Endothelial cell of umbilical vein (primary cell): ENCODE measurements at regions not wholly inside any gene's neighbourhood (a gene's known extent, or its start where the extent isn't known, plus 50 kb on each side); places are given as distances from the start of the nearest gene placed in this dataset.

ENCODE experiments used
- BruUV-seq: library from RNA; stranded (reverse); fragments of 400-500 nt; replicated peaks from 2 replicates; lab custom pipeline; 2021; lab: Mats Ljungman, UMichigan
- CTCF ChIA-PET: fragments of 300-600, 350-600 bp; sonication (Branson Sonifier 250); formaldehyde crosslinking; loops from one replicate; lab custom pipeline; 2021; ENCODE audit warnings: antibody characterized with exemption, inconsistent platforms; lab: Charles Lee
- POLR2A ChIA-PET: fragments of 300-600, 350-600 bp; sonication (Branson Sonifier 250); formaldehyde crosslinking; loops from one replicate; lab custom pipeline; 2021; ENCODE audit warnings: antibody characterized with exemption, inconsistent platforms; lab: Charles Lee
- DNase-seq: peaks from one replicate; pipeline ENCODE4 v3.0.0-alpha.2; 2011; ENCODE audit warnings: low read depth, low spot score
- FAIRE-seq: peaks from 2 replicates; lab custom pipeline; 2011; peaks lifted over from hg19 to GRCh38; lab: Jason Lieb, UNC
- H2AFZ ChIP-seq: 2 replicates; pipeline ENCODE4 v1.6.0; 2012; ENCODE audit warnings: low read depth, low read length, control low read depth, inconsistent platforms
- H3K27ac ChIP-seq: 2 replicates; pipeline ENCODE4 v1.5.1; 2011; ENCODE audit warnings: low read depth, mild to moderate bottlenecking, control low read depth, low read length, moderate library complexity; ENCODE audit not compliant: insufficient read depth
- H3K27me3 ChIP-seq, 2 experiments: 2 replicates each; pipeline versions ENCODE4 v1.6.0 to v1.6.1; 2011; ENCODE audit warnings: low read length in 2 of 2, mixed read lengths in 1 of 2; ENCODE audit not compliant: control insufficient read depth in 2 of 2, insufficient read depth in 2 of 2
- H3K36me3 ChIP-seq, 2 experiments: 2 replicates in 1 of 2; 3 replicates in 1 of 2; pipeline ENCODE4 v1.5.1; 2011; ENCODE audit warnings: low read length in 2 of 2, mild to moderate bottlenecking in 1 of 2, moderate library complexity in 1 of 2; ENCODE audit not compliant: control insufficient read depth in 2 of 2, insufficient read depth in 2 of 2; ENCODE audit errors: extremely low read depth in 1 of 2
- H3K4me1 ChIP-seq: 3 replicates; pipeline ENCODE4 v1.5.1; 2011; ENCODE audit warnings: mild to moderate bottlenecking, low read length; ENCODE audit not compliant: control insufficient read depth, insufficient read depth; ENCODE audit errors: extremely low read depth
- H3K4me2 ChIP-seq: 2 replicates; pipeline ENCODE4 v1.6.1; 2011; ENCODE audit warnings: low read length, control low read depth, mixed read lengths; ENCODE audit not compliant: insufficient read depth
- H3K4me3 ChIP-seq, 3 experiments: fragments of 200-600 bp in 1 of 3; sonication (generic), shearing (Covaris generic) in 1 of 3; replicated peaks in 1 of 3; 2 replicates each; pipeline ENCODE4 v1.5.1; 2011 to 2016; ENCODE audit warnings: control low read depth in 3 of 3, low read length in 3 of 3, mild to moderate bottlenecking in 2 of 3, inconsistent platforms in 1 of 3, low read depth in 1 of 3, moderate library complexity in 1 of 3; ENCODE audit not compliant: insufficient read depth in 1 of 3
- H3K79me2 ChIP-seq: 2 replicates; pipeline ENCODE4 v1.6.0; 2012; ENCODE audit warnings: low read length, inconsistent platforms; ENCODE audit not compliant: control insufficient read depth, insufficient read depth
- H3K9ac ChIP-seq: replicated peaks from 2 replicates; pipeline ENCODE3; 2011; ENCODE audit warnings: low read length, control low read depth; ENCODE audit not compliant: insufficient read depth; ENCODE audit errors: extremely low read depth
- H3K9me1 ChIP-seq: replicated peaks from 3 replicates; pipeline ENCODE4 v1.6.0; 2011; ENCODE audit warnings: mild to moderate bottlenecking, low read length; ENCODE audit not compliant: control insufficient read depth, insufficient read depth; ENCODE audit errors: extremely low read depth
- H3K9me3 ChIP-seq: replicated peaks from 2 replicates; pipeline ENCODE4 v1.5.1; 2012; ENCODE audit warnings: low read length, inconsistent platforms; ENCODE audit not compliant: control insufficient read depth, insufficient read depth
- H4K20me1 ChIP-seq: replicated peaks from 2 replicates; pipeline ENCODE3; 2011; ENCODE audit warnings: mild to moderate bottlenecking, low read length; ENCODE audit not compliant: control insufficient read depth, insufficient read depth; ENCODE audit errors: extremely low read depth
- EZH2 ChIP-seq: IDR thresholded peaks from 2 replicates; pipeline ENCODE4 v1.6.1; 2012; ENCODE audit warnings: borderline replicate concordance, low read depth, mild to moderate bottlenecking, moderate library complexity, low read length, inconsistent platforms; ENCODE audit not compliant: severe bottlenecking
- FOS ChIP-seq: IDR thresholded peaks from 2 replicates; pipeline ENCODE4 v1.6.1; 2011; ENCODE audit warnings: mild to moderate bottlenecking, low read length, moderate library complexity, borderline replicate concordance; ENCODE audit not compliant: insufficient read depth
- GATA2 ChIP-seq: IDR thresholded peaks from 2 replicates; pipeline ENCODE4 v1.7.0; 2011; ENCODE audit warnings: low read depth, mild to moderate bottlenecking, moderate library complexity, mixed read lengths, low read length; ENCODE audit not compliant: insufficient read length, insufficient read depth
- JUN ChIP-seq: IDR thresholded peaks from 2 replicates; pipeline ENCODE4 v1.6.1; 2011; ENCODE audit warnings: borderline replicate concordance, low read depth; ENCODE audit not compliant: insufficient read length, insufficient read depth
- MYC ChIP-seq: IDR thresholded peaks from one replicate; pipeline ENCODE4 v1.6.1; 2011; ENCODE audit warnings: mild to moderate bottlenecking, low read depth, low read length
- POLR2A ChIP-seq: IDR thresholded peaks from 2 replicates; pipeline ENCODE4 v1.6.1; 2012; ENCODE audit warnings: low read depth, mild to moderate bottlenecking, control low read depth, low read length
- POLR2AphosphoS5 ChIP-seq: IDR thresholded peaks from 2 replicates; pipeline ENCODE4 v1.6.1; 2012; ENCODE audit warnings: low read depth, mild to moderate bottlenecking, control low read depth, low read length, moderate library complexity; ENCODE audit not compliant: insufficient read depth
- dilution Hi-C: fragments of 300-500 bp; cut with MboI; formaldehyde crosslinking; loops from one replicate; pipeline ENCODE4 v1.15.0; 2019; ENCODE audit warnings: low sequenced_read_pairs; ENCODE audit not compliant: extremely low pct_ligation_motif_present
- intact Hi-C: fragments of 100-400 bp; cut with micrococcal nuclease; formaldehyde crosslinking; loops from one replicate; pipeline ENCODE4 v1.10.0; 2022
- TF ChIP-seq, protein P1 (sequence below): IDR thresholded peaks from 2 replicates; pipeline ENCODE4 v1.6.1; 2011; ENCODE audit not compliant: insufficient read depth, insufficient read length
- TF ChIP-seq, protein P2 (sequence below), 2 donors: IDR thresholded peaks; 1 replicate in 1 of 2; 2 replicates in 1 of 2; pipeline ENCODE4 v1.5.1; 2011; ENCODE audit warnings: low read length in 2 of 2, mild to moderate bottlenecking in 2 of 2, moderate library complexity in 2 of 2, control low read depth in 1 of 2, inconsistent platforms in 1 of 2, low read depth in 1 of 2; ENCODE audit not compliant: insufficient read depth in 1 of 2; ENCODE audit errors: extremely low read depth in 1 of 2

DNA sequence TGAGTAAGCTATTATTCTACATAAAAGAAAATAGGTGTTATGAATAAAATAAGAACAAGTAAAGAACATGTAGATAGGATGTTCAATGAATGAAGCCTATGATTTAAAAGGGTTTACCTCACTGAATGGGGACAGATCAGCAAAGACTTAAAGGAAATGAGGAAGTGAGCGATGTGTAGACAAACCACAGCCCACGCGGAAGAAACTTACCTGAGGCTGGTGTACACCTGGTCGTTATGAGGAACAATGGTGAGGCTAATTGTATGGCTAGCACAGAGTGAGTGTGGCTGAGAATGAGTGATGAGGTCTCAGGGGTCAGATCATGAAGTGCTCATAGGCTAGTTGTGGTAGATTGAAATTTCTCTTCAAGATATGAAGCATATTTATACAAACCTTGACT lies 221.7 kb downstream of the ALG10B start:
- Histone ChIP-seq H3K27ac (no peak overlapping the region), H3K9me1 (no peaks in the 10 kb centered on the region), H2AFZ (no peak overlapping the region), H3K36me3 (no peaks in the 10 kb centered on the region), H3K9me3 (peaks cover 2% of the 10 kb centered on the region), H3K27me3 (no peaks in the 10 kb centered on the region), H3K4me2 (no peak overlapping the region), H3K4me1 (no peaks in the 10 kb centered on the region), H3K9ac (no peak overlapping the region), H3K4me3 (no peak overlapping the region), H4K20me1 (no peaks in the 10 kb centered on the region), H3K79me2 (no peaks in the 10 kb centered on the region)
- DNase-seq (no peak), FAIRE-seq (no peak)
- TF ChIP-seq FOS (no peak), EZH2 (no peak), GATA2 (no peak), JUN (no peak), POLR2AphosphoS5 (no peak), POLR2A (no peak), MYC (no peak)
- TF ChIP-seq, protein P1, sequence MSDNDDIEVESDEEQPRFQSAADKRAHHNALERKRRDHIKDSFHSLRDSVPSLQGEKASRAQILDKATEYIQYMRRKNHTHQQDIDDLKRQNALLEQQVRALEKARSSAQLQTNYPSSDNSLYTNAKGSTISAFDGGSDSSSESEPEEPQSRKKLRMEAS = no peak
- TF ChIP-seq, protein P2, sequence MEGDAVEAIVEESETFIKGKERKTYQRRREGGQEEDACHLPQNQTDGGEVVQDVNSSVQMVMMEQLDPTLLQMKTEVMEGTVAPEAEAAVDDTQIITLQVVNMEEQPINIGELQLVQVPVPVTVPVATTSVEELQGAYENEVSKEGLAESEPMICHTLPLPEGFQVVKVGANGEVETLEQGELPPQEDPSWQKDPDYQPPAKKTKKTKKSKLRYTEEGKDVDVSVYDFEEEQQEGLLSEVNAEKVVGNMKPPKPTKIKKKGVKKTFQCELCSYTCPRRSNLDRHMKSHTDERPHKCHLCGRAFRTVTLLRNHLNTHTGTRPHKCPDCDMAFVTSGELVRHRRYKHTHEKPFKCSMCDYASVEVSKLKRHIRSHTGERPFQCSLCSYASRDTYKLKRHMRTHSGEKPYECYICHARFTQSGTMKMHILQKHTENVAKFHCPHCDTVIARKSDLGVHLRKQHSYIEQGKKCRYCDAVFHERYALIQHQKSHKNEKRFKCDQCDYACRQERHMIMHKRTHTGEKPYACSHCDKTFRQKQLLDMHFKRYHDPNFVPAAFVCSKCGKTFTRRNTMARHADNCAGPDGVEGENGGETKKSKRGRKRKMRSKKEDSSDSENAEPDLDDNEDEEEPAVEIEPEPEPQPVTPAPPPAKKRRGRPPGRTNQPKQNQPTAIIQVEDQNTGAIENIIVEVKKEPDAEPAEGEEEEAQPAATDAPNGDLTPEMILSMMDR (IDR thresholded peaks at IDR 0.05; ENCODE audit: extremely low read depth in 1 of 2, insufficient read depth in 1 of 2, low read depth in 1 of 2, low read length in 2 of 2) = no peak
- ChIA-PET POLR2A (no interaction called here), CTCF (no interaction called here)
- BruUV-seq = no TSS peak
- intact Hi-C loops = no loop called here
- dilution Hi-C loops = no loop called here
